GM19239 (cell line): ENCODE measurements at regions not wholly inside any gene's neighbourhood (a gene's known extent, or its start where the extent isn't known, plus 50 kb on each side); places are given as distances from the start of the nearest gene placed in this dataset.

Experiments used
- DNase-seq: peaks from one replicate; pipeline ENCODE4 v3.0.0; 2011; ENCODE audit warnings: low spot score; ENCODE audit not compliant: insufficient read length
- FAIRE-seq: peaks from 2 replicates; lab custom pipeline; 2011; peaks lifted over from hg19 to GRCh38; lab: Jason Lieb, UNC

- FAIRE-seq: no peak
- DNase-seq: no peak
These were observed 416.7 kb upstream of the SEMA6D start for GRCh38 chr15:47300596-47300995.

- no peak for FAIRE-seq
- no peak for DNase-seq
These were observed 415.8 kb upstream of the SEMA6D start for GRCh38 chr15:47301481-47301880.

- DNase-seq: no peak
- no peak for FAIRE-seq
These were observed 412.6 kb upstream of the SEMA6D start for GRCh38 chr15:47304656-47305055.

- FAIRE-seq (no peak), DNase-seq (no peak)
These were observed 405.1 kb upstream of the SEMA6D start for GRCh38 chr15:47312161-47312560.

GRCh38 chr15:47326410-47327333 is 390.6 kb upstream of the SEMA6D start:
- FAIRE-seq: no peak
- DNase-seq: no peak

- FAIRE-seq (no peak), DNase-seq (no peak)
These were observed 385.4 kb upstream of the SEMA6D start for GRCh38 chr15:47331829-47332393.

GRCh38 chr15:47332481-47332880 is 384.8 kb upstream of the SEMA6D start:
- DNase-seq: no peak

GRCh38 chr15:47333734-47334133 is 383.6 kb upstream of the SEMA6D start:
- no peak for DNase-seq
- FAIRE-seq: no peak

More at GRCh38 chr15:47332481-47332880, 384.8 kb upstream of the SEMA6D start:
- no peak for FAIRE-seq

GRCh38 chr15:47334805-47335535 is 382.3 kb upstream of the SEMA6D start:
- FAIRE-seq (no peak), DNase-seq (no peak)

GRCh38 chr15:47337106-47337505 is 380.2 kb upstream of the SEMA6D start:
- FAIRE-seq: no peak
- no peak for DNase-seq

GRCh38 chr15:47337836-47338235 is 379.5 kb upstream of the SEMA6D start:
- no peak for FAIRE-seq
- DNase-seq: no peak

GRCh38 chr15:47338771-47339170 is 378.5 kb upstream of the SEMA6D start:
- DNase-seq: no peak
- FAIRE-seq: no peak

GRCh38 chr15:47339800-47340570 is 377.3 kb upstream of the SEMA6D start:
- FAIRE-seq: no peak
- DNase-seq: no peak

GRCh38 chr15:47340571-47340920 is 376.8 kb upstream of the SEMA6D start:
- FAIRE-seq (no peak), DNase-seq (no peak)

- DNase-seq (no peak), FAIRE-seq (no peak)
These were observed 368.1 kb upstream of the SEMA6D start for GRCh38 chr15:47349179-47349578.

GRCh38 chr15:47351501-47351900 is 365.8 kb upstream of the SEMA6D start:
- FAIRE-seq (no peak), DNase-seq (no peak)

- FAIRE-seq: no peak
- DNase-seq: no peak
These were observed 365.1 kb upstream of the SEMA6D start for GRCh38 chr15:47352217-47352616.

GRCh38 chr15:47355759-47356158 is 361.5 kb upstream of the SEMA6D start:
- DNase-seq: no peak
- no peak for FAIRE-seq

GRCh38 chr15:47356297-47356696 is 361.0 kb upstream of the SEMA6D start:
- FAIRE-seq (no peak), DNase-seq (no peak)

- FAIRE-seq (no peak), DNase-seq (no peak)
These were observed 358.4 kb upstream of the SEMA6D start for GRCh38 chr15:47358876-47359275.
